ENCODE measurements at regions not wholly inside any gene's neighbourhood (a gene's known extent, or its start where the extent isn't known, plus 50 kb on each side); places are given as distances from the start of the nearest gene placed in this dataset.

- DNase-seq = no peak
Observed at GRCh38 chr2:107242811-107243210, 356.8 kb upstream of the ST6GAL2 start.

- DNase-seq = no peak
Observed at GRCh38 chr2:107248932-107249331, 363.0 kb upstream of the ST6GAL2 start.

GRCh38 chr2:107255744-107256143 is 369.8 kb upstream of the ST6GAL2 start:
- no peak for DNase-seq

- no peak for DNase-seq
Observed at GRCh38 chr2:107258531-107259407, 372.8 kb upstream of the ST6GAL2 start.

- DNase-seq = no peak
Observed at GRCh38 chr2:107259408-107260195, 373.6 kb upstream of the ST6GAL2 start.

- DNase-seq = no peak
Observed at GRCh38 chr2:107263628-107264027, 377.7 kb upstream of the ST6GAL2 start.

GRCh38 chr2:107264184-107264583 is 378.2 kb upstream of the ST6GAL2 start:
- DNase-seq = no peak

GRCh38 chr2:107266555-107266954 is 380.6 kb upstream of the ST6GAL2 start:
- no peak for DNase-seq

- DNase-seq = no peak
Observed at GRCh38 chr2:107267086-107267485, 381.1 kb upstream of the ST6GAL2 start.

GRCh38 chr2:107276034-107276433 is 390.1 kb upstream of the ST6GAL2 start:
- DNase-seq = no peak

GRCh38 chr2:107278672-107279071 is 392.7 kb upstream of the ST6GAL2 start:
- no peak for DNase-seq

- no peak for DNase-seq
Observed at GRCh38 chr2:107281637-107282036, 395.7 kb upstream of the ST6GAL2 start.

- no peak for DNase-seq
Observed at GRCh38 chr2:107282135-107282534, 396.2 kb upstream of the ST6GAL2 start.

- no peak for DNase-seq
Observed at GRCh38 chr2:107285621-107286299, 399.8 kb upstream of the ST6GAL2 start.

- no peak for DNase-seq
Observed at GRCh38 chr2:107290041-107290440, 404.1 kb upstream of the ST6GAL2 start.

GRCh38 chr2:107303964-107304363 is 418.0 kb upstream of the ST6GAL2 start:
- no peak for DNase-seq

- DNase-seq = no peak
Observed at GRCh38 chr2:107305966-107306365, 420.0 kb upstream of the ST6GAL2 start.

- DNase-seq = no peak
Observed at GRCh38 chr2:107306881-107307280, 420.9 kb upstream of the ST6GAL2 start.

- no peak for DNase-seq
Observed at GRCh38 chr2:107308835-107309234, 422.9 kb upstream of the ST6GAL2 start.

GRCh38 chr2:107312240-107312639 is 426.3 kb upstream of the ST6GAL2 start:
- DNase-seq = no peak

- DNase-seq = no peak
Observed at GRCh38 chr2:107313316-107313715, 427.3 kb upstream of the ST6GAL2 start.

GRCh38 chr2:107320881-107321280 is 434.9 kb upstream of the ST6GAL2 start:
- no peak for DNase-seq

- no peak for DNase-seq
Observed at GRCh38 chr2:107322416-107322815, 436.4 kb upstream of the ST6GAL2 start.
